Stimulated activated naive B cell treated with anti-CD40 and anti-IgM and Interleukin-4, amounts not matched to agents 10 μg/mL and 1 μg/mL and 100 μg/mL, for 72 hours (primary cell): ENCODE measurements at regions not wholly inside any gene's neighbourhood (a gene's known extent, or its start where the extent isn't known, plus 50 kb on each side); places are given as distances from the start of the nearest gene placed in this dataset.
"Not testable (repeated sequence)": the region's sequence is repeated elsewhere in the genome, so short reads cannot be mapped to it uniquely, and the experiment has no call there.

Experiments used
- ATAC-seq, 2 donors: fragments of 150-1000 bp; cut with Tn5 transposase; replicated peaks; 2 replicates each; pipeline ENCODE4 v1.10.0; 2021; ENCODE audit warnings: moderate library complexity in 1 of 2
- DNase-seq: peaks from one replicate; pipeline ENCODE4 v3.0.0; 2021
- H3K27ac Mint-ChIP-seq: one replicate; pipeline ENCODE4 v1.8.0; 2022; ENCODE audit warnings: mild to moderate bottlenecking, mixed read lengths
- H3K27me3 Mint-ChIP-seq, 2 donors: one replicate each; pipeline ENCODE4 v1.8.0; 2022; ENCODE audit warnings: mixed read lengths in 2 of 2
- H3K36me3 Mint-ChIP-seq, 2 donors: one replicate each; pipeline ENCODE4 v1.8.0; 2022; ENCODE audit warnings: mixed read lengths in 2 of 2, mild to moderate bottlenecking in 1 of 2
- H3K4me1 Mint-ChIP-seq, 2 donors: one replicate each; pipeline ENCODE4 v1.8.0; 2022; ENCODE audit warnings: mixed read lengths in 2 of 2, mild to moderate bottlenecking in 1 of 2
- H3K4me3 Mint-ChIP-seq, 2 donors: one replicate each; pipeline ENCODE4 v1.8.0; 2022; ENCODE audit warnings: mild to moderate bottlenecking in 2 of 2, mixed read lengths in 2 of 2, moderate library complexity in 1 of 2
- H3K9me3 Mint-ChIP-seq, 2 donors: one replicate each; pipeline ENCODE4 v1.8.0; 2022; ENCODE audit warnings: mixed read lengths in 2 of 2, mild to moderate bottlenecking in 1 of 2

- DNase-seq, result not testable (repeated sequence)
Observed at GRCh38 chr4:121616449-121616848, 80.3 kb downstream of the ANXA5 start.

GRCh38 chr4:121614101-121614500 is 82.7 kb downstream of the ANXA5 start:
- DNase-seq (no peak), ATAC-seq (no peak)
- Mint-ChIP-seq H3K4me1 (no peaks in the 10 kb centered on the region), H3K9me3 (no peaks in the 10 kb centered on the region), H3K27me3 (peaks cover 6 to 9% of the 10 kb centered on the region in 2 donors), H3K36me3 (no peaks in the 10 kb centered on the region), H3K27ac (no peak overlapping the region), H3K4me3 (no peak overlapping the region)

More at GRCh38 chr4:121616449-121616848, 80.3 kb downstream of the ANXA5 start:
- H3K27ac Mint-ChIP-seq, ATAC-seq, H3K9me3 Mint-ChIP-seq, H3K4me1 Mint-ChIP-seq, H3K4me3 Mint-ChIP-seq, H3K27me3 Mint-ChIP-seq, H3K36me3 Mint-ChIP-seq: not testable (repeated sequence)

GRCh38 chr4:121599049-121599448 is 97.7 kb downstream of the ANXA5 start:
- Mint-ChIP-seq H3K27me3 (no peaks in the 10 kb centered on the region), H3K4me3 (no peak overlapping the region), H3K9me3 (peaks cover 0 to 2% of the 10 kb centered on the region in 2 donors), H3K27ac (no peak overlapping the region), H3K36me3 (no peaks in the 10 kb centered on the region), H3K4me1 (no peaks in the 10 kb centered on the region)
- ATAC-seq (no peak), DNase-seq (no peak)

GRCh38 chr4:121597346-121597934 is 99.3 kb downstream of the ANXA5 start:
- Mint-ChIP-seq H3K36me3 (no peaks in the 10 kb centered on the region), H3K4me3 (no peak overlapping the region), H3K27me3 (no peaks in the 10 kb centered on the region), H3K4me1 (no peaks in the 10 kb centered on the region), H3K27ac (no peak overlapping the region), H3K9me3 (no peaks in the 10 kb centered on the region)
- DNase-seq, result no peak
- no peak for ATAC-seq

- no peak overlapping the region for H3K27ac Mint-ChIP-seq
- peaks cover 0 to 3% of the 10 kb centered on the region in 2 donors for H3K27me3 Mint-ChIP-seq
- no peaks in the 10 kb centered on the region for H3K9me3 Mint-ChIP-seq
- ATAC-seq (no peak), DNase-seq (no peak)
- H3K36me3 Mint-ChIP-seq, result no peaks in the 10 kb centered on the region
- H3K4me3 Mint-ChIP-seq, result no peak overlapping the region
- H3K4me1 Mint-ChIP-seq, result no peaks in the 10 kb centered on the region
Observed at GRCh38 chr4:121594796-121595526, 101.8 kb downstream of the ANXA5 start.

- Mint-ChIP-seq H3K27ac (no peak overlapping the region), H3K27me3 (peaks cover 0 to 3% of the 10 kb centered on the region in 2 donors), H3K4me3 (no peak overlapping the region), H3K4me1 (no peaks in the 10 kb centered on the region), H3K36me3 (no peaks in the 10 kb centered on the region), H3K9me3 (no peaks in the 10 kb centered on the region)
- DNase-seq (no peak), ATAC-seq (no peak)
Observed at GRCh38 chr4:121593760-121594159, 103.0 kb downstream of the ANXA5 start.

- H3K36me3 Mint-ChIP-seq, H3K9me3 Mint-ChIP-seq, DNase-seq, H3K27me3 Mint-ChIP-seq, H3K27ac Mint-ChIP-seq, H3K4me1 Mint-ChIP-seq, H3K4me3 Mint-ChIP-seq, ATAC-seq: not testable (repeated sequence)
Observed at GRCh38 chr4:121592257-121592656, 104.5 kb downstream of the ANXA5 start.

GRCh38 chr4:121584836-121585235 is 111.9 kb downstream of the ANXA5 start:
- no peaks in the 10 kb centered on the region for H3K36me3 Mint-ChIP-seq
- H3K9me3 Mint-ChIP-seq, result no peaks in the 10 kb centered on the region
- H3K27ac Mint-ChIP-seq, result no peak overlapping the region
- ATAC-seq (no peak), DNase-seq (no peak)
- no peak overlapping the region for H3K4me3 Mint-ChIP-seq
- peaks cover 0 to 16% of the 10 kb centered on the region in 2 donors for H3K27me3 Mint-ChIP-seq
- H3K4me1 Mint-ChIP-seq, result no peaks in the 10 kb centered on the region

- H3K27me3 Mint-ChIP-seq, result peaks cover 7 to 15% of the 10 kb centered on the region in 2 donors
- no peak for DNase-seq
- H3K9me3 Mint-ChIP-seq, result no peaks in the 10 kb centered on the region
- no peak overlapping the region for H3K27ac Mint-ChIP-seq
- no peaks in the 10 kb centered on the region for H3K4me1 Mint-ChIP-seq
- H3K4me3 Mint-ChIP-seq, result no peak overlapping the region
- no peak for ATAC-seq
- H3K36me3 Mint-ChIP-seq, result no peaks in the 10 kb centered on the region
Observed at GRCh38 chr4:121583396-121583795, 113.4 kb downstream of the ANXA5 start.

GRCh38 chr4:121582296-121582695 is 114.5 kb downstream of the ANXA5 start:
- no peaks in the 10 kb centered on the region for H3K9me3 Mint-ChIP-seq
- H3K27ac Mint-ChIP-seq, result no peak overlapping the region
- no peak for ATAC-seq
- DNase-seq, result no peak
- H3K36me3 Mint-ChIP-seq, result no peaks in the 10 kb centered on the region
- H3K4me3 Mint-ChIP-seq, result no peak overlapping the region
- H3K4me1 Mint-ChIP-seq, result no peaks in the 10 kb centered on the region
- H3K27me3 Mint-ChIP-seq, result peaks cover 7 to 11% of the 10 kb centered on the region in 2 donors

GRCh38 chr4:121575392-121575791 is 121.4 kb downstream of the ANXA5 start:
- DNase-seq, ATAC-seq, H3K36me3 Mint-ChIP-seq, H3K27me3 Mint-ChIP-seq, H3K4me1 Mint-ChIP-seq, H3K27ac Mint-ChIP-seq, H3K4me3 Mint-ChIP-seq, H3K9me3 Mint-ChIP-seq: not testable (repeated sequence)

- H3K27me3 Mint-ChIP-seq, result peaks cover 0 to 7% of the 10 kb centered on the region in 2 donors
- no peak overlapping the region for H3K27ac Mint-ChIP-seq
- no peak for DNase-seq
- no peaks in the 10 kb centered on the region for H3K36me3 Mint-ChIP-seq
- peaks cover 0 to 2% of the 10 kb centered on the region in 2 donors for H3K4me1 Mint-ChIP-seq
- ATAC-seq, result no peak
- no peak overlapping the region for H3K4me3 Mint-ChIP-seq
- peaks cover 0 to 4% of the 10 kb centered on the region in 2 donors for H3K9me3 Mint-ChIP-seq
Observed at GRCh38 chr4:121574618-121575017, 122.2 kb downstream of the ANXA5 start.

GRCh38 chr4:121567748-121568147 is 129.0 kb downstream of the ANXA5 start:
- H3K27ac Mint-ChIP-seq, result no peak overlapping the region
- ATAC-seq (no peak), DNase-seq (no peak)
- H3K4me1 Mint-ChIP-seq, result no peaks in the 10 kb centered on the region
- no peaks in the 10 kb centered on the region for H3K27me3 Mint-ChIP-seq
- H3K4me3 Mint-ChIP-seq, result no peak overlapping the region
- no peaks in the 10 kb centered on the region for H3K36me3 Mint-ChIP-seq
- peaks cover 2 to 8% of the 10 kb centered on the region in 2 donors for H3K9me3 Mint-ChIP-seq

GRCh38 chr4:121564840-121565375 is 131.9 kb downstream of the ANXA5 start:
- H3K27me3 Mint-ChIP-seq, result no peaks in the 10 kb centered on the region
- no peaks in the 10 kb centered on the region for H3K36me3 Mint-ChIP-seq
- no peak overlapping the region for H3K27ac Mint-ChIP-seq
- H3K4me3 Mint-ChIP-seq, result no peak overlapping the region
- no peak for DNase-seq
- no peaks in the 10 kb centered on the region for H3K4me1 Mint-ChIP-seq
- no peak for ATAC-seq
- peaks cover 4% of the 10 kb centered on the region in 2 donors for H3K9me3 Mint-ChIP-seq

- Mint-ChIP-seq H3K27me3 (no peaks in the 10 kb centered on the region), H3K27ac (no peak overlapping the region), H3K4me1 (no peaks in the 10 kb centered on the region), H3K4me3 (no peak overlapping the region), H3K36me3 (no peaks in the 10 kb centered on the region), H3K9me3 (peaks cover 0 to 4% of the 10 kb centered on the region in 2 donors)
- DNase-seq (no peak), ATAC-seq (no peak)
Observed at GRCh38 chr4:121562811-121563210, 134.0 kb downstream of the ANXA5 start.
